Mucosa of stomach (tissue), 1 donor: ENCODE measurements at regions not wholly inside any gene's neighbourhood (a gene's known extent, or its start where the extent isn't known, plus 50 kb on each side); places are given as distances from the start of the nearest gene placed in this dataset.

Experiments
- H3K27me3 ChIP-seq: one replicate; pipeline ENCODE4 v1.7.0; 2013; ENCODE audit warnings: mild to moderate bottlenecking, low read length; ENCODE audit not compliant: control insufficient read depth, insufficient read depth
- H3K36me3 ChIP-seq: one replicate; pipeline ENCODE4 v1.7.0; 2013; ENCODE audit warnings: low read length; ENCODE audit not compliant: control insufficient read depth, insufficient read depth
- H3K4me1 ChIP-seq: one replicate; pipeline ENCODE4 v1.7.0; 2013; ENCODE audit warnings: mild to moderate bottlenecking, low read length; ENCODE audit not compliant: control insufficient read depth, insufficient read depth
- H3K4me3 ChIP-seq: one replicate; pipeline ENCODE4 v1.7.0; 2013; ENCODE audit warnings: low read length
- H3K9ac ChIP-seq: one replicate; pipeline ENCODE4 v1.7.0; 2013; ENCODE audit warnings: mild to moderate bottlenecking, low read length, moderate library complexity
- H3K9me3 ChIP-seq: one replicate; pipeline ENCODE4 v1.7.0; 2013; ENCODE audit warnings: mild to moderate bottlenecking, low read length, moderate library complexity; ENCODE audit not compliant: control insufficient read depth
- donor health status: Pancreatic carcinoma.

GRCh38 chr1:82565546-82565945 lies 764.8 kb downstream of the ADGRL2 start:
- no peaks in the 10 kb centered on the region for H3K36me3 ChIP-seq
- H3K9me3 ChIP-seq: no peaks in the 10 kb centered on the region
- no peaks in the 10 kb centered on the region for H3K27me3 ChIP-seq
- H3K4me3 ChIP-seq: no peak overlapping the region
- no peaks in the 10 kb centered on the region for H3K4me1 ChIP-seq
- no peak overlapping the region for H3K9ac ChIP-seq

- no peaks in the 10 kb centered on the region for H3K27me3 ChIP-seq
Measured at GRCh38 chr1:82565146-82565545, 764.4 kb downstream of the ADGRL2 start.

GRCh38 chr1:82564333-82564732 lies 763.6 kb downstream of the ADGRL2 start:
- no peaks in the 10 kb centered on the region for H3K36me3 ChIP-seq
- no peak overlapping the region for H3K4me3 ChIP-seq
- H3K9me3 ChIP-seq: no peaks in the 10 kb centered on the region
- no peaks in the 10 kb centered on the region for H3K27me3 ChIP-seq
- H3K9ac ChIP-seq: no peak overlapping the region
- no peaks in the 10 kb centered on the region for H3K4me1 ChIP-seq

More at GRCh38 chr1:82565146-82565545, 764.4 kb downstream of the ADGRL2 start:
- H3K9ac ChIP-seq: no peak overlapping the region
- no peak overlapping the region for H3K4me3 ChIP-seq
- H3K4me1 ChIP-seq: no peaks in the 10 kb centered on the region
- H3K9me3 ChIP-seq: no peaks in the 10 kb centered on the region
- no peaks in the 10 kb centered on the region for H3K36me3 ChIP-seq

- Histone ChIP-seq H3K4me1 (no peaks in the 10 kb centered on the region), H3K9ac (no peak overlapping the region), H3K4me3 (no peak overlapping the region), H3K9me3 (no peaks in the 10 kb centered on the region), H3K27me3 (no peaks in the 10 kb centered on the region), H3K36me3 (no peaks in the 10 kb centered on the region)
Measured at GRCh38 chr1:82562448-82562847, 761.7 kb downstream of the ADGRL2 start.

- no peaks in the 10 kb centered on the region for H3K27me3 ChIP-seq
- no peaks in the 10 kb centered on the region for H3K9me3 ChIP-seq
- no peak overlapping the region for H3K4me3 ChIP-seq
- H3K9ac ChIP-seq: no peak overlapping the region
- H3K36me3 ChIP-seq: no peaks in the 10 kb centered on the region
- no peaks in the 10 kb centered on the region for H3K4me1 ChIP-seq
Measured at GRCh38 chr1:82560566-82560965, 759.8 kb downstream of the ADGRL2 start.

- no peaks in the 10 kb centered on the region for H3K4me1 ChIP-seq
- H3K36me3 ChIP-seq: no peaks in the 10 kb centered on the region
- H3K9me3 ChIP-seq: no peaks in the 10 kb centered on the region
Measured at GRCh38 chr1:82555501-82555900, 754.8 kb downstream of the ADGRL2 start.

DNA sequence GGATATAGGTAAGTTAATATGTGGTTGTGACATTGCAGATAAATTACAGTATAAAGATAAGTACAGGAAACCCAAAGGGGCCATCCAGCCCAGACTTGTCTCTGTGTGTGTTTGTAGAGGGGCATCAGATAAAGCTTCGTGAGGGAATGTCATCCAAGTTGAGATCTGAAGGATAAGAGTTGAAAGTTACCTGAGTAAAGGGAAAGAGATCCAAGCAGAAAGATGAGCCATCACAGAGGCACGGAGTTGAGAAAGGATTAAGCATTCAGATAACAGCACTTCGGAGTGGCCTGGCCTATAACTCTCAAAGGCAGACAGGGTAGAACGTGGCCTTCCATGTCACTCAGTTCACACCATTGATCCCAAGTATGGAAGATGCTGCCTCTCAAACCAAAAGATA lies 749.1 kb downstream of the ADGRL2 start:
- H3K4me1 ChIP-seq: no peaks in the 10 kb centered on the region

More at GRCh38 chr1:82555501-82555900, 754.8 kb downstream of the ADGRL2 start:
- Histone ChIP-seq H3K27me3 (no peaks in the 10 kb centered on the region), H3K9ac (no peak overlapping the region), H3K4me3 (no peak overlapping the region)

DNA sequence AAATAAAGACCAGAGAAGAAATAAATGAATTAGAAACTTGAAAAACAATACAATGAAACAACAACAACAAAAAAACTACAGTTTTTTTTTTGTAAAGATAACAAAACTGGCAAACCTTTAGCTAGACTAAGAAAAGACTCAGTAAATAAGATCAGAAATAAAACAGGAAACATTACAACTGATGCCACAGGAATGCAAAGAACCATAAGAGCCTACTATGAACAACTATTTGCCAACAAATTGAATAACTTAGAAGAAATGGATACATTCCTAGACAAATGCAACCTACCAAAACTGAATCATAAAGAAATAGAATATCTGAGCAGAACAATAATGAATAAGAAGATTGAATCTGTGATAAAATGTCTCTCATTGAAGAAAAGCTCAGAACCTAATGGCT lies 742.0 kb downstream of the ADGRL2 start:
- Histone ChIP-seq H3K27me3 (no peaks in the 10 kb centered on the region), H3K36me3 (no peaks in the 10 kb centered on the region), H3K9me3 (no peaks in the 10 kb centered on the region), H3K4me1 (no peaks in the 10 kb centered on the region), H3K4me3 (no peak overlapping the region), H3K9ac (no peak overlapping the region)

More for the DNA sequence above, 749.1 kb downstream of the ADGRL2 start:
- H3K27me3 ChIP-seq: no peaks in the 10 kb centered on the region
- no peaks in the 10 kb centered on the region for H3K9me3 ChIP-seq
- no peak overlapping the region for H3K4me3 ChIP-seq
- H3K36me3 ChIP-seq: no peaks in the 10 kb centered on the region
- no peak overlapping the region for H3K9ac ChIP-seq

DNA sequence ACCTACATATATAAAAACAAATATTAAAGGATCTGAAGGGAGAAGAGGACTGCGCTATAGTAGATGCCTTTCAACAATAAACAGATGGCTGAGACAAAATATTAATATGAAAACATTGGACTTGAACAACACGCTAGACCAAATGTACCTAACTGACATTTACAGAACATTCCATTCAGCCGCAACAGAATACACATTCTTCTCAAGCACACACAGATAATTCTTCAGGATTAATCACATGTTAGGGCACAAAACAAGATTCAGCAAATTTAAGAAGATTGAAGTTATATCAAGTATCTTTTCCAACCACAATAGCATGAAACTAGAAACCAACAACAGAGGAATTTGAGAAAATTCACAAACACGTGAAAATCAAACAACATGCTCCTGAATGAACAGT lies 741.4 kb downstream of the ADGRL2 start:
- H3K9me3 ChIP-seq: no peaks in the 10 kb centered on the region
- H3K27me3 ChIP-seq: no peaks in the 10 kb centered on the region
- H3K4me3 ChIP-seq: no peak overlapping the region
- H3K9ac ChIP-seq: no peak overlapping the region
- no peaks in the 10 kb centered on the region for H3K4me1 ChIP-seq
- H3K36me3 ChIP-seq: no peaks in the 10 kb centered on the region

GRCh38 chr1:82540006-82540405 lies 739.3 kb downstream of the ADGRL2 start:
- no peaks in the 10 kb centered on the region for H3K27me3 ChIP-seq
- H3K9ac ChIP-seq: no peak overlapping the region
- no peaks in the 10 kb centered on the region for H3K4me1 ChIP-seq
- no peaks in the 10 kb centered on the region for H3K9me3 ChIP-seq
- no peaks in the 10 kb centered on the region for H3K36me3 ChIP-seq
- no peak overlapping the region for H3K4me3 ChIP-seq

DNA sequence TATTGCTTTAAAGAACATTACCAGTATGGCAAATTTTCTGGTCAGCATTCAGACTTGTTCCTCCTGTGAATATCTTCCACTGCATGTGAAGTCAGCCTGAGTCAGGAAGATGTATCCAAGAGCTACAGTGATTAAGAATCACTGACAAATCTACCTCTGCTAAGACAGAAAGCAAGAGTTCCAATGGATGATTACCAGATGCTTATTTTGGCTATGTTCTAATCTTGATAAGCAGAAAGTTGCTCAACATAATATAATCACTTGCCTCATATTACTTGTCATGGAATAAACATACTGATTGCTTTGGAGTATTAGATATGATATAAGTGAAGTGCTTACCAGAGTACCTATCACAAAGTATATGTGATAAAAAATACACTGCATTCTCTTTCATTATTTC lies 738.1 kb downstream of the ADGRL2 start:
- Histone ChIP-seq H3K36me3 (no peaks in the 10 kb centered on the region), H3K4me1 (no peaks in the 10 kb centered on the region), H3K4me3 (no peak overlapping the region), H3K9ac (no peak overlapping the region), H3K27me3 (no peaks in the 10 kb centered on the region), H3K9me3 (no peaks in the 10 kb centered on the region)

GRCh38 chr1:82534996-82535395 lies 734.3 kb downstream of the ADGRL2 start:
- no peaks in the 10 kb centered on the region for H3K36me3 ChIP-seq
- no peaks in the 10 kb centered on the region for H3K4me1 ChIP-seq
- no peaks in the 10 kb centered on the region for H3K27me3 ChIP-seq
- no peaks in the 10 kb centered on the region for H3K9me3 ChIP-seq
- H3K4me3 ChIP-seq: no peak overlapping the region
- no peak overlapping the region for H3K9ac ChIP-seq

GRCh38 chr1:82525378-82525777 lies 724.6 kb downstream of the ADGRL2 start:
- no peak overlapping the region for H3K4me3 ChIP-seq
- no peaks in the 10 kb centered on the region for H3K4me1 ChIP-seq
- H3K36me3 ChIP-seq: no peaks in the 10 kb centered on the region
- H3K9ac ChIP-seq: no peak overlapping the region
- no peaks in the 10 kb centered on the region for H3K27me3 ChIP-seq
- no peaks in the 10 kb centered on the region for H3K9me3 ChIP-seq
